ENCODE measurements at regions not wholly inside any gene's neighbourhood (a gene's known extent, or its start where the extent isn't known, plus 50 kb on each side); places are given as distances from the start of the nearest gene placed in this dataset.
A peak's percentile ranks its signal among the peaks of the same experiment; 100 is the strongest.

DNA sequence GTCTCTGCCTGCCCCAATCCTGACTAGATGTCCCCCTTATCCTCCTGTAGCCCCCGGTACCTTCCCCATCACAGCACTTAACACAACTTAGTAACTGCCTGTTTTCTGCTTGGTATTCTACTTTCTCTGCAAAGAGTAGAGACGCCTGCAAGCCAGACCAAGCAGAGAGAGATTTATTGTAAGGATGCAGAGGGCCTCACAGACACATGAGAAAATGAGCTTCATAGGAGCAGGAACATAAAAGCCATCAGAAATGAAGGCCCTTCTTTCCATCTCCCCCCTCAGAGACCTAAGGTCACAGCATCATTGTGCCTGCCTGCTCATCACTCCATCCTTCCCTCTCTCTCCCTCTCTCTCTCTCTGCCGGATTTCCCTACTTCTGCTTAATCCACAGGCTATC, 305.7 kb upstream of the NOCT start:
- no peak overlapping the region for H3K27ac ChIP-seq
- DNase-seq (ENCODE audit: low read depth, low spot score), result no peak

DNA sequence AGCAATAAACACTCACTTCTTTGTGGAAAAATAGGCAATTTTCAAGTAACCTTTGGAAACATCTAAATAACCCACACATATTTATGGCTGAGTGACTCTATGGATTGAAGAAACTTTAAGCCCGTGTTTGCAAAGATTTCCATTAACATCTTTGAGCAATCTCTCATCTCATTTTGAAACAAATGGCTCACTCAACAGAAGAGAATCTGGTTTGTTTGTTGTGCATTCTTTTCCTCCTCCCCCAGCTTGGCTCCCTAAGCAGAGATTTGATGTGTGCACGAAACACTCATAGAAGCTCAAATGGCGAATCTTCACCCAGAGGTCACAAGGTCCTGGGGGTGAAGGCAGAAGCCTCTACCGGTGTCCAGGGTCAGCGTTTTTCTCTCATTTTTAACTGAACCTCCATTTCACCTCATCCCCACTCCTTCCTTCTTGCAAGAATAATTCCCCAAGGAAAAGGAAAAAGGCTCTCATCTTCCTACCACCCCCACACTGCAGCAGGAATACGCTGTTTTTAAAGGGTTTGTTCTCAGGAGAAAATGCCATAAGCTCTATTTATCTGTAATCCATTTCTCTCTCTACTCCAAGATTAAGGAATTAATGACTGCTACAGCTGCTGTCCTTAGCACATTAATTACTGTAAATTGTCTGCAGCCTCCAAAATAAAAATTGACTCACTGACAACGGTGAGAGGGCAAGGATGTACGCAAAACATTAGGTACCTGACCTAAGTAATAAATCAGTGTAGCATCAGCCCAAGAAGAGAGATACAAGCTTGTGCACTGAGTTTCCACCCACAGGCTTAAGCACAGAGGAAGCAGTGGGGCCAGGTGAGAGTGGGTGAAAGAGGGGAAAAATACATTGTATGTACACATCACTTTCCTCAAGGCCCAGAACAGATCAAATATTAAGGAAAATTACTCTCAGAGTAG, 307.6 kb upstream of the NOCT start:
- H3K27ac ChIP-seq, result no peak overlapping the region
- no peak for DNase-seq (ENCODE audit: low read depth, low spot score)

DNA sequence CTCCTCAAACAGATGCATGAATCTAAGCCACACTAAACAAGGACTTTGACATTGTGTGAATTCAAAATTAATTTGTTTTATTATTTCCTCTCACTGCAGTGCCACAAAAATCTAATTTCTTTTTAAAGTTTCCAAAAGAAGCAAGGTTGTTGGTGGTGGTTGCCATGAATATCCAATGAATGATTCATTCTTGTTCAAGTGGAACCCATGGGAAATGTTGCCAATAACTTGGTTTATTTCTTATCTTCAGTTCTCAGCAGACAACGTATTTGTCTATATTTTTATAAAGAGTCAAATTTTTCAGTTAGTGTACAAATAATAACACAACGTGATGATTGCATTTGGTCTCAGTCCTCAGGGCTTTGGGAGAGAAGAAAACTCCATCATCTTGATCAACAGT, 309.4 kb upstream of the NOCT start:
- no peak for DNase-seq (ENCODE audit: low read depth, low spot score)
- H3K27ac ChIP-seq, result no peak overlapping the region

DNA sequence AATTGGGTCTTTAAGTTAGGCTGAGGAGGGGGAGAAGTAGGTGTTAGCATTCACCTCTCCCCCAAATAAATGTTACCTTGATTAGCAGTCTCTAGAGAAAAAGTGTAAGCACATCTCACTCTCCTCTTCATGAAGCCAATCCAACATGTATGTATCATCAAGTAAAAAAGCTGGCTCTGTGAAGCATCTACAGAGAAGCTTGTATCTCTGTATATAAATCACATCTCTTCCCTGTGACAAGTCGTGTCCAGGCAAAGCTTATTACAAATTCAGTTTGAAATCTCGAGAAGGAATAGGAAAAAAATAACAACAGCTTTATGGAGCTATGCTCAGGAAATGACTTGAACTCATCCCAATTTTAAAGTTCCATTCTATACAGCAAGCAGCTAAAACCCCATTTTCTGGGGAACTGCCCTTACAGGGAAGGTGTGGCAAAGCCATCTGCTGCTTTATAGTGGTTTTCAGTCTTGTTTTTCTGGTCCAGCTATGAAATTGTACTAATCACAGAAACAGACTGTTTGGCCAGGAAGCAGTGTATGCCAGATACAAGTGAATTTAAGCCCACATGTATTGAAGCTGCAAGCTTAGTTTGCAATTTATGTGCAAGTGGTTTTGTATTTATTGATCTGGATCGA, 313.3 kb upstream of the NOCT start:
- H3K27ac ChIP-seq, result no peak overlapping the region
- DNase-seq (ENCODE audit: low read depth, low spot score), result no peak

DNA sequence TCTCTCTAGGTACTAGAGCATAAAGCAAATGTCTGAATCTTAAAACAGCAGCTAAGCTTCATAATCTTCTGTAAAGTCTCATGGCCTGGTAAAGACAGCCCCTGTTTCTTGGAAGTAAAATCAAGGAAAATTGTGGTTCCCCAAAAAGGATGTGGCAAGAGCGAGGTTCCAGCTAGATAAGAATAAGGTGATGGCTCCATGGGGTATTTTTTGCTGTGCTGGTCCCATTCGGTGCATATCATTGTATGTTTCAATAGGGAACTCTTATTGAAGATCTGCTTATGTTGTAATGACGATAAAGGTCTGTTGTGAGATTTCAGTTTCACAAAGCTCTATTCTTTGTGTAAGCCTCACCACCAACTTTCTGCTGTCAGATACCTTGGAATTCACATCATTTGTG, 316.9 kb upstream of the NOCT start:
- H3K27ac ChIP-seq, result no peak overlapping the region
- DNase-seq (ENCODE audit: low read depth, low spot score), result no peak

DNA sequence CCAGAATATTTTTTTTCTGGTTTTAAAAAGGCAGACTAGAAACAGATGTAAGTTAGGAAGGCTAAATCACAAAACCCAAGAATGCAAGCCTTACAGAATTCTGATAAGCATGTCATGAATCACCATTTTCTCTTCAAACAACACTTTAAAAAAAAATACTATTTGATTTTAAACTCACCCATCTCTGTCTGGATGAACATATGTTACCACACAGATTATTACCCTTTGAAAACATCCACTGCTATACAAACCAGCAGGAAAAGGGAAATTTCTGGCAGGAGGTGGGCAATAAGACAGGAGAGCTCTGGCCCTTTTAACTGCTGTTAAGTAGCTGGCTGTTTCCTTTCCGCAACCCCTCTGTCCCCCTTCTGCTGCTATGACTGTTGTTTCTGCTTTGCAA, 317.7 kb upstream of the NOCT start:
- no peak overlapping the region for H3K27ac ChIP-seq
- no peak for DNase-seq (ENCODE audit: low read depth, low spot score)

DNA sequence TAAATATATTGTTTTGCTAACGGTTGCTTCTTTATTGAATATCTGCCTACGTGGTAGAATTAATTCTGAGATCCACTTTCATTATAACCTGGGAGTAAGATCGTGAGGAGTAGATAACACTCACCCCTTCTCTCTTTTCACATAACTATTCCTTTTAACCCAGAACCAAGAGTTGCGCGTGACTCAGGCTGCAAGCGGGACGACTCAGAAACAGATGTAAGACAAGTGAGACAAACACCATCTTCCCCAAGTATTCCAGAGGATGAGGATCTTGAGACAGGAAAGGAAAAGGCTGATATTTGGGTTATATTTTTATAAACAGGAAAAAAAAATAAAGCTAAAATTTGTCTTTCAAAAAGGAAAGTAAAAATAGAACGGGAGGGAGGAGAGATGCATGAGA, 318.8 kb upstream of the NOCT start:
- DNase-seq (ENCODE audit: low read depth, low spot score), result no peak
- H3K27ac ChIP-seq, result no peak overlapping the region

DNA sequence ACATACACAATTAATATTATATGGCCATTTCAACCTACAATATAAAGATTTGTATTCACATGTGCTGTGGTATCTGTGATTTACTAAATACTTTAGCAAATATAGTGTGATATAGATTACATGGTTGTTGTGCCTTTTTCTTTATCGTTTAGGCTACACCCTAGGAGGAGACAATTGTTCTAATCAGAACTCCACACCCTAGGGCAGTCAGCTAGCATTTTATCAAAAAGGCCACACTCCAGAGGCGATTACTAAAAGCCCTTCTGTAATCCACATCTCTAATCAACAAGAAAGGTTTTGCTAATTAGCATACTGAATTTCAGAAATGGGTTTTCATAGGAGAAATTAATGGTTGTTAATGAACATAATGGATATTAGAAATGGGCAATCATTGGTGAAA, 319.5 kb upstream of the NOCT start:
- no peak for DNase-seq (ENCODE audit: low read depth, low spot score)
- H3K27ac ChIP-seq, result no peak overlapping the region

DNA sequence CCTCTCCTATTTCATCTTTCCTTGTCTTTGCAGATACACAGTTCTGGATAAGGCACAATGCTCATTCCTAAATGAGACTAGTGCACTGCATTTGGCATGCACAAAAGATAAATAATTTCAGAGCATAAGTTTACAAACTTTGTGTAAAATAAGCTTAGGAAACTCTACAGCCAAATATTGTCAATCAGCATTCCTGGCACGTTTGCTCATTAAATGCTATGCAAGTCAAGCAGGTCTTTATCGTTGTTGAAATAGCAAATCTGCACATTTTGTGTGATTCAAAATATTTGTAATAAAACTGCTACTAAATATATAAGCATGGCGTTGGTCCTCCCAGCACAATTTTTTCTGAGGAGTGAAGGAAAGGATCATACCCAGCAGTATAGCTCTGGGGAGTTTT, 322.1 kb upstream of the NOCT start:
- H3K27ac ChIP-seq, result no peak overlapping the region
- no peak for DNase-seq (ENCODE audit: low read depth, low spot score)

DNA sequence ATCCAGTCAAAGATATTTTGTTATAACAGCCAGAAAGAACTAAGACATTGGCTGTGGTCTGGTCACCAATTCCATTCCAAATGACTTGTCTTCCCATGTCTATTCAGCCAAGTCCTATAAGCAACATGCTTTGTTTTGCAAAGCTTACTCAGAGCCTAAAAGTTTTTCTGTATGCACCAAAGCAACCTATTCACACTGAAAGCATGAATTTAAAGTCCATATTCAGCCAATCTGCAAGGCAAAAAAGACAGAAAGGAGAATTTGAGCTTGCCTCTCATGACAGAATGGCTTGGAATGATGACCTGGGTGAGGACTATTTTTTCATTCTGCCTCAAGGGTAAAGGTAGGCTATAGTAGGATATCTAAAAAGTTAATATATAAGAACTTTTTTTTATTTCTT, 323.2 kb upstream of the NOCT start:
- no peak overlapping the region for H3K27ac ChIP-seq
- DNase-seq (ENCODE audit: low read depth, low spot score), result no peak

DNA sequence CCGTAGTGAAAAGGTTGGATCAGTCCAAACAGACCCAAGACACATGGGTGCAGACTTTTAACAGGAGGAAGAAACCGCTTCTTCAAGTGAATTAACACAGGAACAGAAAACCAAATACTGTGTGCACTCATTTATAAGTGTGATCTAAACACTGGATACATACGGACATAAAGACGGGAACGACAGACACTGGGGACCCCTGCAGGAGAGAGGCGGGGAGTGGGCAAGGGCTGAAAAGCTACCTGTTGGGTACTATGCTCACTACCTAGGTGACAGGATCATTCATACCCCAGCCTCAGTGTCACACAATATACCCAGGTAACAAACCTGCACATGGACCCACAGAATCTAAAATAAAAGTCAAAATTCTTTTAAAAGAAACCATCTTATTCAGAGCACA, 326.0 kb upstream of the NOCT start:
- no peak overlapping the region for H3K27ac ChIP-seq
- no peak for DNase-seq (ENCODE audit: low read depth, low spot score)

DNA sequence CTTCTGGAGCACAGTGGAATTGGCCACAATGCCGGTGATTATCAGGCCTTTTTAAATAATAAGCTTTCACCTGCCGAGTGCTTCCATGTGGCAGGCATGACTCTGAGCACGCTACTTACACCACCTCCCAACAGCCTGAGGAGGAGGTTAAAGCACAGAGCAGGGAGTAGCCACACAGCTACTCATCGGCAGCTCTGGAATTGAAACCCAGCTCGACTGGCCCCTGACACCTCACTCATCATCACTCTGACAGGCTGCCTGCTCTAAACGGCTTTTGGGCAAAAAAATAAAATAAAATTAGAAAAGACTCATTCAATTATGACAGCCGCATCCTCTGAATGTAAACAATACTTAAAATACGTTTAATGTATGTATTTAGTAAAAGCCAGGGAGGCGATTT, 326.4 kb upstream of the NOCT start:
- no peak overlapping the region for H3K27ac ChIP-seq
- no peak for DNase-seq (ENCODE audit: low read depth, low spot score)

DNA sequence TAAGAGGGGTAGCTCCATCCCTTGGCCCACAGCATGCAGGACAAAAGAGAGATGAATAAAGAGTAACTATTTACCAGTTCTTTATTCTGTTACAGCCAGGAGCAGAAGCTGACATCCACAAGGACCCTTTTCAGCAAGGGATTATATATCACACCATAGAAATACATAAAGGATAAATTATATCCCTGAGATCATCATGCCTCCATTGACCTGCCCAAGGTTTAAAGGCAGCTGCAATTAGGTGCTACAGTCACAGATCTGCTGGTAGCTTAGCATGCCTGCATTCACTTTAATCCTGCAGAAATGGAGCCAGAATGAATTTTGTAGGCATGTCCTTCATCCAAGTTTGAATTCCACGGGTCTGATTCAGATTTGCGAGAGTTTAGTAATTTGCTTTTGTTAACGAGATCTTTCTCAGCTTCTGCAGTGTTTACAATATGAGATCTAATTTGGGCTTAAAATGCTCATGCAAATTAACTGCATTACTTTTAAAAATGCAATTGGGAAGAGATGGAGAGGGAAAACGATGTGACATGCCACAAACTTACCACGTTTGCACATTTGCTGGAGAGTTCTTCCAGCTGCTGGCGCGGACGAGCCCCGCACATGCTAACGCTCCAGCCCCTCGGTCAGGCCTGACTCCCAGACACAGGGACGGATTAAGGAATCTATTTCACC, 327.0 kb upstream of the NOCT start:
- no peak overlapping the region for H3K27ac ChIP-seq
- DNase-seq (ENCODE audit: low read depth, low spot score), result no peak

DNA sequence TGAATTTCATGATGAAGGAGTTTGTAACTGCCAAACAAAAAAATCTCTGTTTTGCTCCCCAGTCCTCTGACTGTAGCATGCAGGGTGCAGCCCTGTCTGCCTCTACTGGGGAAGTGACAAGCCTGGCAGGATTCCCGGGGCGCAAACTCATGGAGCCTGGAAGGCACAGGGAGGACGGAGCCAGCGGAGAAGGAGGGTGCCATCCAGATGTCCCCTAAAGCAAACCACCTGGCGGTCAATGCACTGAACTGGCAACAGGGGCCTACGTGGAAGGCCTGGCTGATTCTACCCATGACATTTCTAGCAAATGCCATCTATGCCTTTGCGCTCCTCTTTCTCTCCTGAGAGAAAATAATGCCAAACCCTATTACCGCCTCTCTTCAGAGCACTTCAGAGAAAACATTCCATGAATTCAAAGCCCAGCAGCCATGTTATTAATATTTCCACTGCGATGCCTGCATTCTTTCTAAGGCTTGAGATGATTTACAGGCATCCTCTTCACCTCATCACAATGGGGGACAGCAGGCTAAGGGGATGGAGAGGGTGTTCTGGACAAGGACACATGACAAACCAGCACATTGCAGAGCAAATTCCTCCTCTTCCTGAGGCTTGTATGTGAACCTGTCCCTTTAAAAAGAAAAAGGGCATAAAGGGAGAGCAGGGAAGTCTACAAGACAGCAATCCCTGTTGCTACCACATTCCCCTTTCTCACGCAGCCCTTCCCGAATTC, 329.3 kb upstream of the NOCT start:
- no peak for DNase-seq (ENCODE audit: low read depth, low spot score)
- H3K27ac ChIP-seq, result no peak overlapping the region

DNA sequence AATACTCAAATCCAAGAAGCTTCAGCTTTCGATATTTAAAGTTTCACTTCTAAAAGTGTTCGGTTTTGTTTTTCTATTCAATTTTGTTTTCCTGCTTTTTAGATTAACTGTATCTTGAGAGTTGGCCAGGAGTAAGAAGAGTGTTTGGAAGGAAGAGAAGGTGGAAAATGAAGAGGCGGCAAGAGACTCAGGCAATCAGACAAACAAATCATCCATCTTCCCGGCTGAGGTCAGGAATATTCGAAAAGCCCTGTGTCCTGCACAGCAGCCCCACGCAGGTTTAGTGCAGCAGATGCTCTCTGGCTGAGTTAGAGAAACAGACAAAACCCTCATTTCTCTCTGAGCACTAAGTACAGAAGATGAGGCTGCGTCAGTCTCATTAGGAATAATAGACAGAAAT, 330.3 kb upstream of the NOCT start:
- H3K27ac ChIP-seq, result no peak overlapping the region
- no peak for DNase-seq (ENCODE audit: low read depth, low spot score)

DNA sequence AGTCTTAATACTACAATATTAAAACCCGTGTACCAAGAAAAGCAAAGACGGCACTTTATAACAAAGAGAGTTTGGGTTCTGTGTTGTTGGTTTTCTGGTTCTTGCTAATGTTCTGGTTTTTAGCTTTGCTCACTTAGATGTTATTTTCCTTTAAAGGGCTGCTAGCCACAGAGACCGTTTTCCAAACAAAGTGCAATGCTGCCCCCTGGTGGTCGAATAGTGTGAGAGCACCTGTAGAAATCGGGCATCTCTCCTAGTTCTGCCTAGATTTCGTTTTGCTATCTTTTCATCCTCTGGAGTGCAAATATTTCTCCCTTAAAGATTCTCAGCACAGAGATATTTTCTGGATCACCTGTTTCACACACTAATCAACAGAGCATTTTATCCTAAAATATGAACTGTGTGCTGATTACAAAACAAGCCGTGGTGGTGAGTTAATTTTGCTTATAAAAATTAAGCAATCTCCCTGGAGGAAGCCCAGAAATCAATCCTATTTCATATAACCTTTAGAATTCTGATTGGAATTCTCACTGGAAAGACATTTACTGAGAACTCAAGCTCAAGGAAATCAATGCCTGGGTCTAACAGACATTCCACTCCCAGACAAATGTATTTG, 334.5 kb upstream of the NOCT start:
- H3K27ac ChIP-seq, result no peak overlapping the region
- DNase-seq (ENCODE audit: low read depth, low spot score), result peak; percentile 14

DNA sequence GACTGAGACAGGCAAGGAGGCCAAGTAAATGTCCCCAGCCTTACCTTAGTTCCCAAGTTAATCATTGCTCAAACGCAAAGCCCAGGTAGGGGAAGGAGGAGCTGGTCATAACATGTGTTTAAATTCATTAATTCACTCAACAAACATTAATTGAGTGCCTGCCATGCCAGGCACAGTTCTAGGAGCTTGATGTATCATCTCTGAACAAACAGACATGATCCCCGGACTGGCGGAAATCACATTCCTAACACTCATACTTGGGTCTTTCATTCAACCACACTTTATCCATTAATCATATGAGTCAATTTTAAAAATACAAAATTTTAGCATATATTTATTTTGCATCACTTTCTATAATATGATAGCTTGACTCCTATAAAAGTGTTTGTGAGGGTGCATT, 335.3 kb upstream of the NOCT start:
- H3K27ac ChIP-seq, result no peak overlapping the region
- DNase-seq (ENCODE audit: low read depth, low spot score), result peak; percentile 10

DNA sequence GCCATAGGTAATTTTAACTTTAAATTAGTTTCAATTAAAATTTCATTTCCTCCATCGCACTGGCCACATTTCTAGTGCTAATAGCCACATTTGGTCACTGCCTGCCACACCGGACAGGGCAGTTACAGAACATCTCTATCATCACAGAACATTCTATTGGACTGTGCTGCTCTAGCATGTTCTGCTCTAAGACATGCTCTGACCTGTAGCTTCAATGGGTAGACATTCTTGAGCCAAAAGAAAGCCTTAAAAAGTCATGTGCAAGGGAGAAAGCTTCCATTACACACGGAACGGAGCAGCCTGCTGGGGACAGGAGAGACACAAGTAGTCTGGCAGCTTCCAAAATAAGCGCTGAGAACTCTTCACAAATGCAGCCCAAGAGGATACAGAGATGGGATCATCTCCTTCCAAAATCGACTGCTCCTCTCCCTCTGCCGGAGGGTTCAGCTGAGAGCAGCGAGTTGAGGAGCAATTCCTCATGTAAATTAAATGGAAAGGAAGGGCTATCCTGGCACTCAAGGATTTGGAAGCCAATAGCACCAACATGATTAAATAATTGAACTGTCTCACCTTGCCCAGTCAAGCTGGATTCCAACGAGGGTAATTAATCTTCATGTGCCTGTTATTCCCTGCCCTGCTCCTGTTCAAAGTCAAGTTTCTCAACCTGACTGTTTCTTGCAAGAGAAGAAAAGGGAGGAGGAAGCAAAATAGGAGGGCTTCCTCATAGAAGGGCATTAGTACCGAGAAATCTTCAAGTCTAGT, 336.4 kb upstream of the NOCT start:
- no peak for DNase-seq (ENCODE audit: low read depth, low spot score)

DNA sequence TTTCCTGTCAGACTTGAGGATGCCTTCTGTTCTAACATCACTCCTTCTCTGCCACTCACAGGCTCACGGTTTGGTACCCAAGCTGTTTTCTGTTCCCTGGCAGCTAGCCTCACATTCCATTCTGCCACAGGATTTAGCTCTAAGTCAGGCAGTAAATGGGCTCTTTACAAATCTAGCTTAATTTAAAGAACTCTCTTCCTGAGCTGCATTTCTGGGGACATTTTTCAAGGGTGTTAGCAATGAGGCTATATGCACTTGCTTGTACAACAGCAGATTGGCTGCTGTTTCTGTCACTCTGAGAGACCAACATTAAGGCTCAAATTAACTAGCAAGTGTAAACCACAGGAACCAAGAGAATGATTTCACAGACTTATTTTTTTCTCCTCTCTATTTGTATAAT, 337.8 kb upstream of the NOCT start:
- no peak for DNase-seq (ENCODE audit: low read depth, low spot score)
- H3K27ac ChIP-seq, result no peak overlapping the region

More for the DNA sequence above, 336.4 kb upstream of the NOCT start:
- H3K27ac ChIP-seq, result no peak overlapping the region

DNA sequence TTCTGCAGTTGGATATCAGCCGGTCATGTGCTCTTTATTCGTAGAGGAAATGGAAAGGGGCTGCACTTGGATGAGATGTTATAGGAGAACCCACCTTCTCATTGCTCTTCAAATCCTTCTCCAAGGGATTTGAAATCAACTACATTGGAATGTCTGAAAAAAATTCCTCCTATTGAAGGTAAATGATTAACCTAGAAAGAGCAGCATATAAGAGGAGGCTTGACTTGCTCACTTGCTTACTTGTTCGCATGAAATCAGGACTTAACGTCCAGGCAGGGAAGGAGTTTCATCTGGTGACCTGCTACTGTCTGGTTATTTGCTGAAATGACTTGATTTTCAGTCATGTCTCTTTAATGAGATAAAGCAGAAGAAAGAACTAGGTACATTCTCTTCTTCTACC, 338.4 kb upstream of the NOCT start:
- no peak for DNase-seq (ENCODE audit: low read depth, low spot score)
- H3K27ac ChIP-seq, result no peak overlapping the region
